ENCODE measurements at regions not wholly inside any gene's neighbourhood (a gene's known extent, or its start where the extent isn't known, plus 50 kb on each side); places are given as distances from the start of the nearest gene placed in this dataset.

DNA sequence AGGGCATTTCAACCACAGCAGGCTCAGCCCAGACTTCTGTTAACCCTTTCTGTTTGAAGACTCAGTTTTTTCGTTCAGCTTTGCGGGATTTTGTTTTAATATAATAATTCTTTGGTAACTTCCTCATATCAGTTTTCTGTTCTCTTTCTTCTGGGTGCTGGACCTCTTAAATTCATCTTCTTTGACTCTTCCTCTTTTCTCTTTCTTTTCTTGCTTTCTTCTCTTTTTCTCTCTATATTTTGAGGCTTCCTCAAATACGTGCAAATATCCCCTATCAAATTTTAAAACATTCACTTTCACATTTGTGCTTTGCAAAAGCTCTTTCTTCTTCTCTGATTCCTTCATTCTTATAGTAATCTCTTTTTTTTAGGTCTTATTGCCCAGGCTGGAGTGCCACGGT, 136.3 kb downstream of the HS3ST3B1 start:
- Mint-ChIP-seq H3K27me3 (ENCODE audit: insufficient read depth, low read depth) (peaks cover 9% of the 10 kb centered on the region), H3K36me3 (no peaks in the 10 kb centered on the region), H3K4me1 (no peaks in the 10 kb centered on the region), H3K9me3 (no peaks in the 10 kb centered on the region), H3K27ac (no peak overlapping the region), H3K4me3 (no peak overlapping the region)
- Histone ChIP-seq H3K4me3 (no peak overlapping the region), H3K79me2 (ENCODE audit: low read depth) (no peaks in the 10 kb centered on the region), H4K20me1 (ENCODE audit: low read depth) (no peaks in the 10 kb centered on the region), H3K27me3 (no peaks in the 10 kb centered on the region), H3K9ac (no peak overlapping the region), H3K4me1 (peaks cover 8% of the 10 kb centered on the region), H3K36me3 (no peaks in the 10 kb centered on the region), H2AFZ (replicated peaks) (peak overlapping the region; percentile 88), H3K9me3 (ENCODE audit: low read depth) (no peaks in the 10 kb centered on the region), H3K27ac (no peak overlapping the region), H3F3A (ENCODE audit: low read depth) (no peaks in the 10 kb centered on the region), H3K4me2 (no peak overlapping the region)
- no peak for TF ChIP-seq EZH2phosphoT487 (IDR thresholded peaks at IDR 0.05)
- TF ChIP-seq EZH2 (IDR thresholded peaks at IDR 0.05), result no peak
- TF ChIP-seq, protein P1, sequence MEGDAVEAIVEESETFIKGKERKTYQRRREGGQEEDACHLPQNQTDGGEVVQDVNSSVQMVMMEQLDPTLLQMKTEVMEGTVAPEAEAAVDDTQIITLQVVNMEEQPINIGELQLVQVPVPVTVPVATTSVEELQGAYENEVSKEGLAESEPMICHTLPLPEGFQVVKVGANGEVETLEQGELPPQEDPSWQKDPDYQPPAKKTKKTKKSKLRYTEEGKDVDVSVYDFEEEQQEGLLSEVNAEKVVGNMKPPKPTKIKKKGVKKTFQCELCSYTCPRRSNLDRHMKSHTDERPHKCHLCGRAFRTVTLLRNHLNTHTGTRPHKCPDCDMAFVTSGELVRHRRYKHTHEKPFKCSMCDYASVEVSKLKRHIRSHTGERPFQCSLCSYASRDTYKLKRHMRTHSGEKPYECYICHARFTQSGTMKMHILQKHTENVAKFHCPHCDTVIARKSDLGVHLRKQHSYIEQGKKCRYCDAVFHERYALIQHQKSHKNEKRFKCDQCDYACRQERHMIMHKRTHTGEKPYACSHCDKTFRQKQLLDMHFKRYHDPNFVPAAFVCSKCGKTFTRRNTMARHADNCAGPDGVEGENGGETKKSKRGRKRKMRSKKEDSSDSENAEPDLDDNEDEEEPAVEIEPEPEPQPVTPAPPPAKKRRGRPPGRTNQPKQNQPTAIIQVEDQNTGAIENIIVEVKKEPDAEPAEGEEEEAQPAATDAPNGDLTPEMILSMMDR (IDR thresholded peaks at IDR 0.05), result no peak
- no peak for DNase-seq (ENCODE audit: low spot score)

DNA sequence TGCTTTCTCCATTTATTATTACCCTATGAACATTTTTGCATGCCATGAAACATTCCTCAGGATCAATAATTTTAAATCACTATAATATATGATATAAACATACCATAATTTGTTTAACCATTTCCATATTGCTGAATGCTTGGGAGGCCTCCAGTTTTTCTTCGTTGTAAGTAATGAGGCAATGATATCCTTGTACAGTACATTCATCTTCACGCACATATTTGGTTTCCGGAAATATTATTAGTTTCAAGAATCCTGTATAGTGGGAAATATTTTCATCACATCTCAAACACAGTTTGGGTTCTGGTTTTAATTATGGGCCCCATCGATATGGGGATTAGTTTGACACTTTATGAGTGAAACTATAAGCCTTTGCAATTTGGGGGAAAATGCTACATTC, 135.4 kb downstream of the HS3ST3B1 start:
- Histone ChIP-seq H4K20me1 (ENCODE audit: low read depth) (no peaks in the 10 kb centered on the region), H2AFZ (replicated peaks) (peak overlapping the region; percentile 88), H3K27ac (no peak overlapping the region), H3K9me3 (ENCODE audit: low read depth) (no peaks in the 10 kb centered on the region), H3K36me3 (no peaks in the 10 kb centered on the region), H3K4me3 (no peak overlapping the region), H3K9ac (no peak overlapping the region), H3K4me1 (peaks cover 8% of the 10 kb centered on the region), H3K4me2 (no peak overlapping the region), H3K79me2 (ENCODE audit: low read depth) (no peaks in the 10 kb centered on the region), H3K27me3 (no peaks in the 10 kb centered on the region), H3F3A (ENCODE audit: low read depth) (no peaks in the 10 kb centered on the region)
- no peak for DNase-seq (ENCODE audit: low spot score)
- H3K27ac Mint-ChIP-seq, result no peak overlapping the region
- H3K4me3 Mint-ChIP-seq, result no peak overlapping the region
- no peaks in the 10 kb centered on the region for H3K9me3 Mint-ChIP-seq
- TF ChIP-seq EZH2phosphoT487 (IDR thresholded peaks at IDR 0.05) (no peak), EZH2 (IDR thresholded peaks at IDR 0.05) (no peak)
- TF ChIP-seq, protein P1 (IDR thresholded peaks at IDR 0.05), result no peak
- H3K36me3 Mint-ChIP-seq, result no peaks in the 10 kb centered on the region
- peaks cover 9% of the 10 kb centered on the region for H3K27me3 Mint-ChIP-seq (ENCODE audit: insufficient read depth, low read depth)
- H3K4me1 Mint-ChIP-seq, result no peaks in the 10 kb centered on the region

DNA sequence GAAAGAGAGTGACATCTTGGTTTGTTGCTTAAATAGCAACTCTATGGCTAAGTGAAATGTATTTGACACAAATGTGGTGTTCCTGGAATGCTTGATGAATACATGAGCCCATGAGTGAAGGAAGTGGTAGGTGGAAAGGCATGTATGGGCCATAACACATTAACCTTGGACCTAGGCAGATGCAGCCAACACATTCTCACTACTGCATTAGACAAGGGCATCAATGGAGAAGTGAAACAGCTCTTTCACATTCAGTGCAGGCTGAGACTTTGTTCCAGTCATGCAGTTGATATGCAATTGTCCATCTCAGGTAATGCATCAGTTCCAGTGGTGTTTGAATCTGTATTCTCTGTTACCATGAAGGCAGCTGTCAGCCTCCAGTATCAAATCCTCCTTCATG, 133.6 kb downstream of the HS3ST3B1 start:
- Mint-ChIP-seq H3K4me3 (no peak overlapping the region), H3K27ac (no peak overlapping the region), H3K4me1 (no peaks in the 10 kb centered on the region), H3K36me3 (no peaks in the 10 kb centered on the region), H3K27me3 (ENCODE audit: insufficient read depth, low read depth) (peaks cover 9% of the 10 kb centered on the region), H3K9me3 (no peaks in the 10 kb centered on the region)
- Histone ChIP-seq H3K4me2 (no peak overlapping the region), H3F3A (ENCODE audit: low read depth) (no peaks in the 10 kb centered on the region), H3K27me3 (no peaks in the 10 kb centered on the region), H3K36me3 (no peaks in the 10 kb centered on the region), H3K4me3 (no peak overlapping the region), H2AFZ (replicated peaks) (no peak overlapping the region), H3K9ac (no peak overlapping the region), H3K9me3 (ENCODE audit: low read depth) (no peaks in the 10 kb centered on the region), H3K27ac (no peak overlapping the region), H4K20me1 (ENCODE audit: low read depth) (no peaks in the 10 kb centered on the region), H3K4me1 (peaks cover 8% of the 10 kb centered on the region), H3K79me2 (ENCODE audit: low read depth) (no peaks in the 10 kb centered on the region)
- no peak for DNase-seq (ENCODE audit: low spot score)
- no peak for TF ChIP-seq EZH2 (IDR thresholded peaks at IDR 0.05)
- TF ChIP-seq EZH2phosphoT487 (IDR thresholded peaks at IDR 0.05), result no peak
- TF ChIP-seq, protein P1 (IDR thresholded peaks at IDR 0.05), result no peak
